Mesothelial cell of epicardium (in vitro differentiated cells): ENCODE measurements at regions not wholly inside any gene's neighbourhood (a gene's known extent, or its start where the extent isn't known, plus 50 kb on each side); places are given as distances from the start of the nearest gene placed in this dataset.

Experiments used
- DNase-seq, 2 experiments: peaks; one replicate each; pipeline ENCODE4 v3.0.0; 2021; ENCODE audit warnings: low spot score in 2 of 2; ENCODE audit not compliant: unreplicated experiment in 2 of 2
- H3K27ac Mint-ChIP-seq: 2 replicates; pipeline ENCODE4 v1.8.0; 2021; ENCODE audit warnings: mixed read lengths
- H3K27me3 Mint-ChIP-seq: 2 replicates; pipeline ENCODE4 v1.8.0; 2021; ENCODE audit warnings: low read depth, mixed read lengths
- H3K36me3 Mint-ChIP-seq: 2 replicates; pipeline ENCODE4 v1.8.0; 2021; ENCODE audit warnings: mixed read lengths
- H3K4me1 Mint-ChIP-seq: 2 replicates; pipeline ENCODE4 v1.8.0; 2021; ENCODE audit warnings: mixed read lengths
- H3K4me3 Mint-ChIP-seq: 2 replicates; pipeline ENCODE4 v1.8.0; 2021; ENCODE audit warnings: mild to moderate bottlenecking, moderate library complexity, mixed read lengths
- H3K9me3 Mint-ChIP-seq: 2 replicates; pipeline ENCODE4 v1.8.0; 2021; ENCODE audit warnings: mixed read lengths
- TF ChIP-seq, protein P1 (sequence below): fragments of 200-600 bp; sonication (generic); IDR thresholded peaks from one replicate; pipeline ENCODE4 v1.5.0; 2021; ENCODE audit warnings: antibody characterized with exemption; ENCODE audit not compliant: unreplicated experiment

GRCh38 chr10:43854007-43854406, 205.3 kb upstream of the ZNF32 start:
- no peak for DNase-seq
- Mint-ChIP-seq H3K9me3 (no peaks in the 10 kb centered on the region), H3K36me3 (no peaks in the 10 kb centered on the region), H3K4me3 (no peak overlapping the region), H3K4me1 (peaks cover 18% of the 10 kb centered on the region), H3K27me3 (no peaks in the 10 kb centered on the region), H3K27ac (peak overlapping the region; percentile 25)
- TF ChIP-seq, protein P1, sequence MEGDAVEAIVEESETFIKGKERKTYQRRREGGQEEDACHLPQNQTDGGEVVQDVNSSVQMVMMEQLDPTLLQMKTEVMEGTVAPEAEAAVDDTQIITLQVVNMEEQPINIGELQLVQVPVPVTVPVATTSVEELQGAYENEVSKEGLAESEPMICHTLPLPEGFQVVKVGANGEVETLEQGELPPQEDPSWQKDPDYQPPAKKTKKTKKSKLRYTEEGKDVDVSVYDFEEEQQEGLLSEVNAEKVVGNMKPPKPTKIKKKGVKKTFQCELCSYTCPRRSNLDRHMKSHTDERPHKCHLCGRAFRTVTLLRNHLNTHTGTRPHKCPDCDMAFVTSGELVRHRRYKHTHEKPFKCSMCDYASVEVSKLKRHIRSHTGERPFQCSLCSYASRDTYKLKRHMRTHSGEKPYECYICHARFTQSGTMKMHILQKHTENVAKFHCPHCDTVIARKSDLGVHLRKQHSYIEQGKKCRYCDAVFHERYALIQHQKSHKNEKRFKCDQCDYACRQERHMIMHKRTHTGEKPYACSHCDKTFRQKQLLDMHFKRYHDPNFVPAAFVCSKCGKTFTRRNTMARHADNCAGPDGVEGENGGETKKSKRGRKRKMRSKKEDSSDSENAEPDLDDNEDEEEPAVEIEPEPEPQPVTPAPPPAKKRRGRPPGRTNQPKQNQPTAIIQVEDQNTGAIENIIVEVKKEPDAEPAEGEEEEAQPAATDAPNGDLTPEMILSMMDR = no peak

GRCh38 chr10:43853369-43853768, 204.7 kb upstream of the ZNF32 start:
- no peaks in the 10 kb centered on the region for H3K36me3 Mint-ChIP-seq
- H3K27me3 Mint-ChIP-seq = no peaks in the 10 kb centered on the region
- no peak overlapping the region for H3K27ac Mint-ChIP-seq
- no peaks in the 10 kb centered on the region for H3K9me3 Mint-ChIP-seq
- DNase-seq = no peak
- H3K4me1 Mint-ChIP-seq = peaks cover 18% of the 10 kb centered on the region
- TF ChIP-seq, protein P1 = no peak
- H3K4me3 Mint-ChIP-seq = no peak overlapping the region

GRCh38 chr10:43852644-43853214, 204.0 kb upstream of the ZNF32 start:
- TF ChIP-seq, protein P1 = no peak
- H3K4me1 Mint-ChIP-seq = peaks cover 14% of the 10 kb centered on the region
- H3K27me3 Mint-ChIP-seq = no peaks in the 10 kb centered on the region
- no peak for DNase-seq
- no peak overlapping the region for H3K4me3 Mint-ChIP-seq
- H3K36me3 Mint-ChIP-seq = no peaks in the 10 kb centered on the region
- no peaks in the 10 kb centered on the region for H3K9me3 Mint-ChIP-seq
- no peak overlapping the region for H3K27ac Mint-ChIP-seq

GRCh38 chr10:43852149-43852548, 203.5 kb upstream of the ZNF32 start:
- no peaks in the 10 kb centered on the region for H3K9me3 Mint-ChIP-seq
- H3K4me1 Mint-ChIP-seq = peaks cover 9% of the 10 kb centered on the region
- no peak for DNase-seq
- H3K27me3 Mint-ChIP-seq = no peaks in the 10 kb centered on the region
- H3K27ac Mint-ChIP-seq = no peak overlapping the region
- no peaks in the 10 kb centered on the region for H3K36me3 Mint-ChIP-seq
- TF ChIP-seq, protein P1 = no peak
- H3K4me3 Mint-ChIP-seq = no peak overlapping the region

GRCh38 chr10:43851030-43851429, 202.3 kb upstream of the ZNF32 start:
- Mint-ChIP-seq H3K27ac (no peak overlapping the region), H3K9me3 (no peaks in the 10 kb centered on the region), H3K4me1 (peaks cover 10% of the 10 kb centered on the region), H3K36me3 (no peaks in the 10 kb centered on the region), H3K27me3 (no peaks in the 10 kb centered on the region), H3K4me3 (no peak overlapping the region)
- no peak for DNase-seq
- TF ChIP-seq, protein P1 = no peak

- H3K36me3 Mint-ChIP-seq = no peaks in the 10 kb centered on the region
- H3K9me3 Mint-ChIP-seq = no peaks in the 10 kb centered on the region
- TF ChIP-seq, protein P1 = no peak
- H3K4me3 Mint-ChIP-seq = no peak overlapping the region
- peaks cover 15% of the 10 kb centered on the region for H3K4me1 Mint-ChIP-seq
- H3K27me3 Mint-ChIP-seq = no peaks in the 10 kb centered on the region
- no peak for DNase-seq
- no peak overlapping the region for H3K27ac Mint-ChIP-seq
Measured at GRCh38 chr10:43849551-43849950, 200.9 kb upstream of the ZNF32 start.
